GM18870 (cell line): ENCODE measurements at regions not wholly inside any gene's neighbourhood (a gene's known extent, or its start where the extent isn't known, plus 50 kb on each side); places are given as distances from the start of the nearest gene placed in this dataset.
A peak's percentile ranks its signal among the peaks of the same experiment; 100 is the strongest.

Experiments used
- ATAC-seq: cut with Tn5 transposase; IDR thresholded peaks from one replicate; pipeline ENCODE4 v1.9.1; 2021; ENCODE audit warnings: moderate library complexity; ENCODE audit not compliant: unreplicated experiment

DNA sequence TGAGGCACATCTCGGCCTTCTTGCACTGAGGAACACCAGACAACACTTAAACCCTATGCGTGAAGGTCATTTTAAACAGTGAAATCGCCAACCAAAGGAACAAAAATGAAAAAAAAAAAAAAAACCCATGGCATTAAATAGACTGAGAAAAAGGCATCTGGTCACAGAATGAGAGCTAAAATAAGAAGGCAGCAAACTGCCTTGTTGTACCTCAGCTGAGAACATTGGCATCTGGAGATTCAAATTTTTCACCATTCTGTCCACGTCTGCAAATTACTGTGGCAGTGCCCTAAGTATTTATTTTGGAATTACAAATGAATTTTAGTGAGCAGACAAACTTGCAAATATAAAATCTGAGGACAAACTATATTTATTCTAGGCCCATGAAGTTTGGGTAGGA lies 82.6 kb upstream of the POU1F1 start:
- no peak for ATAC-seq

GRCh38 chr3:87358066-87358465 lies 81.7 kb upstream of the POU1F1 start:
- no peak for ATAC-seq

DNA sequence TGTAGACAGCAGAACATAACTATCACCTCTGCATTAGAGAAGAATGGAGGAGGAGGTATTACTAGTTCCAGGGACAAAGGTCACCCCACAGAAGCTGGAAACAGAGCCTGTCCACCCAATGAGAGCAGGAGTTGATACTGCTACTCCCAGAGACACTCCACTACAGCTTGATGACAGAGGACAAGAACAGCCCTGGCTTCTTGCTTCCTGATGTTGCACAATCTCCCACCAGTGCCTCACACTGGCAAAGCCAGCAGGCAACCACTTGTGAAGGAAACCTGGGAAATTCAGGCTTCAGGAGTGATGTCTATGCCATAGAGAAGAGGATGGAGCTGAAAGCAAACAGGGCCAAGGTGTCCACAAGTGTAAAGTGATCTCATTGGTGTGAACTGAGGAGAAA lies 78.0 kb upstream of the POU1F1 start:
- ATAC-seq = no peak

GRCh38 chr3:87351937-87352336 lies 75.6 kb upstream of the POU1F1 start:
- ATAC-seq = no peak

- ATAC-seq = peak; percentile 98
Measured at GRCh38 chr3:87350367-87351199, 74.2 kb upstream of the POU1F1 start.

- no peak for ATAC-seq
Measured at GRCh38 chr3:87349833-87350232, 73.4 kb upstream of the POU1F1 start.

GRCh38 chr3:87336761-87337160 lies 60.4 kb upstream of the POU1F1 start:
- no peak for ATAC-seq

- ATAC-seq = no peak
Measured at GRCh38 chr3:87335931-87336330, 59.5 kb upstream of the POU1F1 start.

- peak; percentile 87 for ATAC-seq
Measured at GRCh38 chr3:87333393-87333892, 57.1 kb upstream of the POU1F1 start.

- no peak for ATAC-seq
Measured at GRCh38 chr3:87332789-87333188, 56.4 kb upstream of the POU1F1 start.

- no peak for ATAC-seq
Measured at GRCh38 chr3:87329065-87329464, 52.7 kb upstream of the POU1F1 start.
